RWPE2 (cell line): ENCODE measurements at regions not wholly inside any gene's neighbourhood (a gene's known extent, or its start where the extent isn't known, plus 50 kb on each side); places are given as distances from the start of the nearest gene placed in this dataset.

Experiments
- ATAC-seq: fragments of 200-7000 bp; cut with Tn5 transposase; 3 replicates; pipeline ENCODE4 v1.9.1; 2021; ENCODE audit warnings: low read depth
- DNase-seq: peaks from one replicate; pipeline ENCODE4 v3.0.0-alpha.2; 2020; ENCODE audit warnings: low spot score
- H3K27ac ChIP-seq: fragments of 450-650 bp; 2 replicates; pipeline ENCODE4 v1.5.1; 2017; ENCODE audit warnings: mild to moderate bottlenecking; ENCODE audit not compliant: poor library complexity, severe bottlenecking
- H3K27me3 ChIP-seq: fragments of 250-450 bp; sonication (Bioruptor Pico); 2 replicates; pipeline ENCODE4 v1.5.1; 2021; ENCODE audit warnings: mild to moderate bottlenecking, moderate library complexity; ENCODE audit not compliant: insufficient read depth, poor library complexity, severe bottlenecking
- H3K36me3 ChIP-seq: fragments of 250-450 bp; sonication (Bioruptor Pico); 2 replicates; pipeline ENCODE4 v1.5.1; 2020; ENCODE audit warnings: low read depth, mild to moderate bottlenecking, moderate library complexity
- H3K4me1 ChIP-seq: fragments of 250-450 bp; sonication (Bioruptor Pico); 2 replicates; pipeline ENCODE4 v1.5.1; 2021; ENCODE audit warnings: mild to moderate bottlenecking, moderate library complexity; ENCODE audit not compliant: insufficient read depth, poor library complexity, severe bottlenecking
- H3K4me3 ChIP-seq: fragments of 250-450 bp; sonication (Bioruptor Pico); 2 replicates; pipeline ENCODE4 v1.5.1; 2021; ENCODE audit warnings: mild to moderate bottlenecking, moderate library complexity; ENCODE audit not compliant: severe bottlenecking
- H3K9me3 ChIP-seq: fragments of 250-450 bp; sonication (Bioruptor Pico); 2 replicates; pipeline ENCODE4 v1.5.1; 2021; ENCODE audit warnings: mild to moderate bottlenecking, moderate library complexity; ENCODE audit not compliant: severe bottlenecking
- CTCF ChIP-seq: fragments of 450-650 bp; IDR thresholded peaks from one replicate; pipeline ENCODE4 v1.5.1; 2017; ENCODE audit warnings: mild to moderate bottlenecking, moderate library complexity; ENCODE audit not compliant: poor library complexity, severe bottlenecking

DNA sequence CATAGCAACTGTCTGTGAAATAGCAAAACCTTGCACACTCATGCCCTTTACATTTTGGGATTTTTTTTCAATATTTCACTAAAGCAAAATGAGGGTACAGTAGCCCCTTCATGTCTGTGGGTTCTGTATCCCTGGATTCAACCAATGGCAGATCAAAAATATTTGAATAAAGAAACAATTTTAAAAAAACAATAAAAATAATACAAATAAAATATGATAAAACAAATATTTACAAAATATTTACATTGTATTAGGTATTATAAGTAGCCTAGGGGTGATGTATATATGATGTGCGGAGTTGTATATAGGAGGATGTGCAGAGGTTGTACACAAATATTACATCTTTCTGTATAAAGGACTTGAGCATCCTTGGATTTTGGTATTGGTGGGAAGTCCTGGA is 67.3 kb upstream of the CDH10 start:
- Histone ChIP-seq H3K9me3 (no peaks in the 10 kb centered on the region), H3K36me3 (no peaks in the 10 kb centered on the region), H3K4me1 (peaks cover 6% of the 10 kb centered on the region), H3K4me3 (no peak overlapping the region), H3K27me3 (no peaks in the 10 kb centered on the region), H3K27ac (no peak overlapping the region)
- DNase-seq (no peak), ATAC-seq (no peak)
- no peak for TF ChIP-seq CTCF

DNA sequence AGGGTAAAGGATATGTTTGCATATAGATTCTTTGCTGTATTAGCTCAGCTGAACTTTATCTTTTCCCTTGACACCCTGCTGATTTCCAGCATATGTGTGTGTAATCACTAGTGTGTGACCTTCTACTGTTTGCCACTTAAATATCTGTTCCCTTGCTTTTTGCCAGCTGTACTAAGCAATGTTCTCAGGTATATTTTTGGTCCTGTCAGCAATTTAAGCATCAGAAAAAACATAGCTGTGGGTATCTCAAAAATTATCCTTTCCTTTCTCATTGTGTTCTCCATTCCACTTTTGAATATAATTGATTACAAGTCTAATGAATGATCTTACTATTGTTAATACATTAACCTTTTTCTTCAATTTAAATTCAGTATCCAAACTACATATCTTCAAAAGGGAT is 59.2 kb upstream of the CDH10 start:
- no peak for ATAC-seq
- H3K36me3 ChIP-seq: no peaks in the 10 kb centered on the region
- no peaks in the 10 kb centered on the region for H3K27me3 ChIP-seq
- no peak for DNase-seq
- H3K4me3 ChIP-seq: no peak overlapping the region
- no peak for TF ChIP-seq CTCF
- H3K4me1 ChIP-seq: no peaks in the 10 kb centered on the region
- H3K9me3 ChIP-seq: peaks cover 3% of the 10 kb centered on the region
- no peak overlapping the region for H3K27ac ChIP-seq
